Endothelial cell of umbilical vein (primary cell): ENCODE measurements at regions not wholly inside any gene's neighbourhood (a gene's known extent, or its start where the extent isn't known, plus 50 kb on each side); places are given as distances from the start of the nearest gene placed in this dataset.

Experiments used
- BruUV-seq: library from RNA; stranded (reverse); fragments of 400-500 nt; replicated peaks from 2 replicates; lab custom pipeline; 2021; lab: Mats Ljungman, UMichigan
- CTCF ChIA-PET: fragments of 300-600, 350-600 bp; sonication (Branson Sonifier 250); formaldehyde crosslinking; loops from one replicate; lab custom pipeline; 2021; ENCODE audit warnings: antibody characterized with exemption, inconsistent platforms; lab: Charles Lee
- POLR2A ChIA-PET: fragments of 300-600, 350-600 bp; sonication (Branson Sonifier 250); formaldehyde crosslinking; loops from one replicate; lab custom pipeline; 2021; ENCODE audit warnings: antibody characterized with exemption, inconsistent platforms; lab: Charles Lee
- DNase-seq: peaks from one replicate; pipeline ENCODE4 v3.0.0-alpha.2; 2011; ENCODE audit warnings: low read depth, low spot score
- FAIRE-seq: peaks from 2 replicates; lab custom pipeline; 2011; peaks lifted over from hg19 to GRCh38; lab: Jason Lieb, UNC
- H2AFZ ChIP-seq: 2 replicates; pipeline ENCODE4 v1.6.0; 2012; ENCODE audit warnings: low read depth, low read length, control low read depth, inconsistent platforms
- H3K27ac ChIP-seq: 2 replicates; pipeline ENCODE4 v1.5.1; 2011; ENCODE audit warnings: low read depth, mild to moderate bottlenecking, control low read depth, low read length, moderate library complexity; ENCODE audit not compliant: insufficient read depth
- H3K27me3 ChIP-seq, 2 experiments: 2 replicates each; pipeline versions ENCODE4 v1.6.0 to v1.6.1; 2011; ENCODE audit warnings: low read length in 2 of 2, mixed read lengths in 1 of 2; ENCODE audit not compliant: control insufficient read depth in 2 of 2, insufficient read depth in 2 of 2
- H3K36me3 ChIP-seq, 2 experiments: 2 replicates in 1 of 2; 3 replicates in 1 of 2; pipeline ENCODE4 v1.5.1; 2011; ENCODE audit warnings: low read length in 2 of 2, mild to moderate bottlenecking in 1 of 2, moderate library complexity in 1 of 2; ENCODE audit not compliant: control insufficient read depth in 2 of 2, insufficient read depth in 2 of 2; ENCODE audit errors: extremely low read depth in 1 of 2
- H3K4me1 ChIP-seq: 3 replicates; pipeline ENCODE4 v1.5.1; 2011; ENCODE audit warnings: mild to moderate bottlenecking, low read length; ENCODE audit not compliant: control insufficient read depth, insufficient read depth; ENCODE audit errors: extremely low read depth
- H3K4me2 ChIP-seq: 2 replicates; pipeline ENCODE4 v1.6.1; 2011; ENCODE audit warnings: low read length, control low read depth, mixed read lengths; ENCODE audit not compliant: insufficient read depth
- H3K4me3 ChIP-seq, 3 experiments: fragments of 200-600 bp in 1 of 3; sonication (generic), shearing (Covaris generic) in 1 of 3; replicated peaks in 1 of 3; 2 replicates each; pipeline ENCODE4 v1.5.1; 2011 to 2016; ENCODE audit warnings: control low read depth in 3 of 3, low read length in 3 of 3, mild to moderate bottlenecking in 2 of 3, inconsistent platforms in 1 of 3, low read depth in 1 of 3, moderate library complexity in 1 of 3; ENCODE audit not compliant: insufficient read depth in 1 of 3
- H3K79me2 ChIP-seq: 2 replicates; pipeline ENCODE4 v1.6.0; 2012; ENCODE audit warnings: low read length, inconsistent platforms; ENCODE audit not compliant: control insufficient read depth, insufficient read depth
- H3K9ac ChIP-seq: replicated peaks from 2 replicates; pipeline ENCODE3; 2011; ENCODE audit warnings: low read length, control low read depth; ENCODE audit not compliant: insufficient read depth; ENCODE audit errors: extremely low read depth
- H3K9me1 ChIP-seq: replicated peaks from 3 replicates; pipeline ENCODE4 v1.6.0; 2011; ENCODE audit warnings: mild to moderate bottlenecking, low read length; ENCODE audit not compliant: control insufficient read depth, insufficient read depth; ENCODE audit errors: extremely low read depth
- H3K9me3 ChIP-seq: replicated peaks from 2 replicates; pipeline ENCODE4 v1.5.1; 2012; ENCODE audit warnings: low read length, inconsistent platforms; ENCODE audit not compliant: control insufficient read depth, insufficient read depth
- H4K20me1 ChIP-seq: replicated peaks from 2 replicates; pipeline ENCODE3; 2011; ENCODE audit warnings: mild to moderate bottlenecking, low read length; ENCODE audit not compliant: control insufficient read depth, insufficient read depth; ENCODE audit errors: extremely low read depth
- EZH2 ChIP-seq: IDR thresholded peaks from 2 replicates; pipeline ENCODE4 v1.6.1; 2012; ENCODE audit warnings: borderline replicate concordance, low read depth, mild to moderate bottlenecking, moderate library complexity, low read length, inconsistent platforms; ENCODE audit not compliant: severe bottlenecking
- FOS ChIP-seq: IDR thresholded peaks from 2 replicates; pipeline ENCODE4 v1.6.1; 2011; ENCODE audit warnings: mild to moderate bottlenecking, low read length, moderate library complexity, borderline replicate concordance; ENCODE audit not compliant: insufficient read depth
- GATA2 ChIP-seq: IDR thresholded peaks from 2 replicates; pipeline ENCODE4 v1.7.0; 2011; ENCODE audit warnings: low read depth, mild to moderate bottlenecking, moderate library complexity, mixed read lengths, low read length; ENCODE audit not compliant: insufficient read length, insufficient read depth
- JUN ChIP-seq: IDR thresholded peaks from 2 replicates; pipeline ENCODE4 v1.6.1; 2011; ENCODE audit warnings: borderline replicate concordance, low read depth; ENCODE audit not compliant: insufficient read length, insufficient read depth
- MYC ChIP-seq: IDR thresholded peaks from one replicate; pipeline ENCODE4 v1.6.1; 2011; ENCODE audit warnings: mild to moderate bottlenecking, low read depth, low read length
- POLR2A ChIP-seq: IDR thresholded peaks from 2 replicates; pipeline ENCODE4 v1.6.1; 2012; ENCODE audit warnings: low read depth, mild to moderate bottlenecking, control low read depth, low read length
- POLR2AphosphoS5 ChIP-seq: IDR thresholded peaks from 2 replicates; pipeline ENCODE4 v1.6.1; 2012; ENCODE audit warnings: low read depth, mild to moderate bottlenecking, control low read depth, low read length, moderate library complexity; ENCODE audit not compliant: insufficient read depth
- dilution Hi-C: fragments of 300-500 bp; cut with MboI; formaldehyde crosslinking; loops from one replicate; pipeline ENCODE4 v1.15.0; 2019; ENCODE audit warnings: low sequenced_read_pairs; ENCODE audit not compliant: extremely low pct_ligation_motif_present
- intact Hi-C: fragments of 100-400 bp; cut with micrococcal nuclease; formaldehyde crosslinking; loops from one replicate; pipeline ENCODE4 v1.10.0; 2022
- TF ChIP-seq, protein P1 (sequence below): IDR thresholded peaks from 2 replicates; pipeline ENCODE4 v1.6.1; 2011; ENCODE audit not compliant: insufficient read depth, insufficient read length
- TF ChIP-seq, protein P2 (sequence below), 2 donors: IDR thresholded peaks; 1 replicate in 1 of 2; 2 replicates in 1 of 2; pipeline ENCODE4 v1.5.1; 2011; ENCODE audit warnings: low read length in 2 of 2, mild to moderate bottlenecking in 2 of 2, moderate library complexity in 2 of 2, control low read depth in 1 of 2, inconsistent platforms in 1 of 2, low read depth in 1 of 2; ENCODE audit not compliant: insufficient read depth in 1 of 2; ENCODE audit errors: extremely low read depth in 1 of 2

DNA sequence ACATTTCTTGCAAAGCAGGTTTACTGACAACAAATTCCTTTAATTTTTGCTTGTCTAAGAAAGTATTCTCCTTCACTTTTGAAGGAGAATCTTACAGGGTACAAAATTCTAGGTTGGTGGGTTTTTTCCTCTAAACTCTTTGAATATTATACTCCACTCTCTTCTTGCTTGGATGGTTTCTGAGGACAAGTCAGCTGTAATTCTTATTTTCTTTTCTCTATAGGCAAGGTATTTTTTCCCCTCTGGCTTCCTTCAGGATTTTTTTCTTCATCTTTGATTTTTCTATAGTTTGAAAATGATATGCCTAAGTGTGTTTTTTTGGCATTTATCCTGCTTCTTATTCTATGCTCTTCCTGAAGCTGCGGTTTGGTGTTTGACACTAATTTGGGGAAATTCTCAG, 112.5 kb upstream of the HIVEP1 start:
- no peaks in the 10 kb centered on the region for H3K9me1 ChIP-seq
- CTCF ChIA-PET: no interaction called here
- H3K27ac ChIP-seq: no peak overlapping the region
- no peaks in the 10 kb centered on the region for H3K79me2 ChIP-seq
- no peak overlapping the region for H2AFZ ChIP-seq
- POLR2A ChIA-PET: no interaction called here
- no peak overlapping the region for H3K4me3 ChIP-seq
- no peak overlapping the region for H3K9ac ChIP-seq
- dilution Hi-C loops (no loop called here), intact Hi-C loops (no loop called here)
- no peak for DNase-seq
- H3K27me3 ChIP-seq: no peaks in the 10 kb centered on the region
- no peaks in the 10 kb centered on the region for H4K20me1 ChIP-seq
- H3K4me1 ChIP-seq: no peaks in the 10 kb centered on the region
- no TSS peak for BruUV-seq
- TF ChIP-seq POLR2AphosphoS5 (no peak), GATA2 (no peak), FOS (no peak), EZH2 (no peak), JUN (no peak), POLR2A (no peak), MYC (no peak)
- TF ChIP-seq, protein P1, sequence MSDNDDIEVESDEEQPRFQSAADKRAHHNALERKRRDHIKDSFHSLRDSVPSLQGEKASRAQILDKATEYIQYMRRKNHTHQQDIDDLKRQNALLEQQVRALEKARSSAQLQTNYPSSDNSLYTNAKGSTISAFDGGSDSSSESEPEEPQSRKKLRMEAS: no peak
- TF ChIP-seq, protein P2, sequence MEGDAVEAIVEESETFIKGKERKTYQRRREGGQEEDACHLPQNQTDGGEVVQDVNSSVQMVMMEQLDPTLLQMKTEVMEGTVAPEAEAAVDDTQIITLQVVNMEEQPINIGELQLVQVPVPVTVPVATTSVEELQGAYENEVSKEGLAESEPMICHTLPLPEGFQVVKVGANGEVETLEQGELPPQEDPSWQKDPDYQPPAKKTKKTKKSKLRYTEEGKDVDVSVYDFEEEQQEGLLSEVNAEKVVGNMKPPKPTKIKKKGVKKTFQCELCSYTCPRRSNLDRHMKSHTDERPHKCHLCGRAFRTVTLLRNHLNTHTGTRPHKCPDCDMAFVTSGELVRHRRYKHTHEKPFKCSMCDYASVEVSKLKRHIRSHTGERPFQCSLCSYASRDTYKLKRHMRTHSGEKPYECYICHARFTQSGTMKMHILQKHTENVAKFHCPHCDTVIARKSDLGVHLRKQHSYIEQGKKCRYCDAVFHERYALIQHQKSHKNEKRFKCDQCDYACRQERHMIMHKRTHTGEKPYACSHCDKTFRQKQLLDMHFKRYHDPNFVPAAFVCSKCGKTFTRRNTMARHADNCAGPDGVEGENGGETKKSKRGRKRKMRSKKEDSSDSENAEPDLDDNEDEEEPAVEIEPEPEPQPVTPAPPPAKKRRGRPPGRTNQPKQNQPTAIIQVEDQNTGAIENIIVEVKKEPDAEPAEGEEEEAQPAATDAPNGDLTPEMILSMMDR (IDR thresholded peaks at IDR 0.05; ENCODE audit: extremely low read depth in 1 of 2, insufficient read depth in 1 of 2, low read depth in 1 of 2, low read length in 2 of 2): no peak
- no peak overlapping the region for H3K4me2 ChIP-seq
- no peaks in the 10 kb centered on the region for H3K9me3 ChIP-seq
- H3K36me3 ChIP-seq: no peaks in the 10 kb centered on the region
- no peak for FAIRE-seq
